HG03175 (cell line): ENCODE measurements at regions not wholly inside any gene's neighbourhood (a gene's known extent, or its start where the extent isn't known, plus 50 kb on each side); places are given as distances from the start of the nearest gene placed in this dataset.
"Not testable (repeated sequence)": the region's sequence is repeated elsewhere in the genome, so short reads cannot be mapped to it uniquely, and the experiment has no call there.

Experiments used
- ATAC-seq: cut with Tn5 transposase; IDR thresholded peaks from one replicate; pipeline ENCODE4 v1.9.1; 2021; ENCODE audit warnings: mild to moderate bottlenecking, moderate library complexity; ENCODE audit not compliant: unreplicated experiment

- ATAC-seq = no peak
These were observed 1100.7 kb upstream of the MIR17HG start for GRCh38 chr13:90246687-90247345.

GRCh38 chr13:90253806-90254205 is 1093.7 kb upstream of the MIR17HG start:
- ATAC-seq = no peak

GRCh38 chr13:90254437-90254836 is 1093.0 kb upstream of the MIR17HG start:
- ATAC-seq = no peak

GRCh38 chr13:90256746-90257145 is 1090.7 kb upstream of the MIR17HG start:
- no peak for ATAC-seq

GRCh38 chr13:90258129-90258528 is 1089.4 kb upstream of the MIR17HG start:
- no peak for ATAC-seq

- ATAC-seq = no peak
These were observed 1086.1 kb upstream of the MIR17HG start for GRCh38 chr13:90261343-90261742.

- ATAC-seq = no peak
These were observed 1077.3 kb upstream of the MIR17HG start for GRCh38 chr13:90270226-90270625.

- no peak for ATAC-seq
These were observed 1075.1 kb upstream of the MIR17HG start for GRCh38 chr13:90272356-90272755.

GRCh38 chr13:90276216-90276615 is 1071.3 kb upstream of the MIR17HG start:
- ATAC-seq = no peak

GRCh38 chr13:90278231-90278630 is 1069.3 kb upstream of the MIR17HG start:
- not testable (repeated sequence) for ATAC-seq

- ATAC-seq = no peak
These were observed 1065.8 kb upstream of the MIR17HG start for GRCh38 chr13:90281709-90282108.

GRCh38 chr13:90287521-90287920 is 1060.0 kb upstream of the MIR17HG start:
- ATAC-seq = no peak

- no peak for ATAC-seq
These were observed 1053.6 kb upstream of the MIR17HG start for GRCh38 chr13:90293793-90294361.

- no peak for ATAC-seq
These were observed 1048.2 kb upstream of the MIR17HG start for GRCh38 chr13:90299238-90299637.

GRCh38 chr13:90300015-90300414 is 1047.5 kb upstream of the MIR17HG start:
- ATAC-seq = no peak

GRCh38 chr13:90302107-90302506 is 1045.4 kb upstream of the MIR17HG start:
- ATAC-seq = no peak

GRCh38 chr13:90305796-90306195 is 1041.7 kb upstream of the MIR17HG start:
- no peak for ATAC-seq

GRCh38 chr13:90307136-90307535 is 1040.4 kb upstream of the MIR17HG start:
- no peak for ATAC-seq

GRCh38 chr13:90308249-90308648 is 1039.2 kb upstream of the MIR17HG start:
- ATAC-seq = no peak

GRCh38 chr13:90311929-90312328 is 1035.6 kb upstream of the MIR17HG start:
- no peak for ATAC-seq

GRCh38 chr13:90315061-90315460 is 1032.4 kb upstream of the MIR17HG start:
- no peak for ATAC-seq

GRCh38 chr13:90320664-90321063 is 1026.8 kb upstream of the MIR17HG start:
- no peak for ATAC-seq
